Kidney tubule cell (primary cell): ENCODE measurements at regions not wholly inside any gene's neighbourhood (a gene's known extent, or its start where the extent isn't known, plus 50 kb on each side); places are given as distances from the start of the nearest gene placed in this dataset.

ENCODE experiments used
- DNase-seq: peaks from one replicate; pipeline ENCODE4 v3.0.0-alpha.2; 2018; ENCODE audit warnings: low spot score

- no peak for DNase-seq
Observed at GRCh38 chr5:74402553-74402952, 238.0 kb downstream of the ENC1 start.

- DNase-seq, result peak; percentile 92
Observed at GRCh38 chr5:74401946-74402320, 238.6 kb downstream of the ENC1 start.

GRCh38 chr5:74401281-74401945 lies 239.1 kb downstream of the ENC1 start:
- DNase-seq, result no peak

GRCh38 chr5:74400067-74400466 lies 240.5 kb downstream of the ENC1 start:
- no peak for DNase-seq

- no peak for DNase-seq
Observed at GRCh38 chr5:74396913-74397622, 243.5 kb downstream of the ENC1 start.

GRCh38 chr5:74394916-74395880 lies 245.3 kb downstream of the ENC1 start:
- DNase-seq, result peak; percentile 99

- DNase-seq, result no peak
Observed at GRCh38 chr5:74394528-74394915, 246.0 kb downstream of the ENC1 start.

GRCh38 chr5:74393943-74394342 lies 246.6 kb downstream of the ENC1 start:
- no peak for DNase-seq

- peak; percentile 55 for DNase-seq
Observed at GRCh38 chr5:74392711-74393351, 247.7 kb downstream of the ENC1 start.

GRCh38 chr5:74391410-74391809 lies 249.1 kb downstream of the ENC1 start:
- no peak for DNase-seq

GRCh38 chr5:74390822-74391221 lies 249.7 kb downstream of the ENC1 start:
- peak; percentile 39 for DNase-seq

GRCh38 chr5:74390306-74390637 lies 250.3 kb downstream of the ENC1 start:
- DNase-seq, result no peak

- no peak for DNase-seq
Observed at GRCh38 chr5:74389531-74390305, 250.8 kb downstream of the ENC1 start.

GRCh38 chr5:74388411-74388810 lies 252.1 kb downstream of the ENC1 start:
- peak; percentile 91 for DNase-seq

- DNase-seq, result peak; percentile 99
Observed at GRCh38 chr5:74386571-74387334, 253.8 kb downstream of the ENC1 start.

- peak; percentile 39 for DNase-seq
Observed at GRCh38 chr5:74384851-74385250, 255.7 kb downstream of the ENC1 start.

GRCh38 chr5:74382987-74383593 lies 257.4 kb downstream of the ENC1 start:
- peak; percentile 43 for DNase-seq

- DNase-seq, result no peak
Observed at GRCh38 chr5:74382123-74382855, 258.2 kb downstream of the ENC1 start.

GRCh38 chr5:74380193-74380592 lies 260.3 kb downstream of the ENC1 start:
- DNase-seq, result no peak

GRCh38 chr5:74378464-74378863 lies 262.1 kb downstream of the ENC1 start:
- peak; percentile 68 for DNase-seq
